HG03196 (cell line): ENCODE measurements at regions not wholly inside any gene's neighbourhood (a gene's known extent, or its start where the extent isn't known, plus 50 kb on each side); places are given as distances from the start of the nearest gene placed in this dataset.
"Not testable (repeated sequence)": the region's sequence is repeated elsewhere in the genome, so short reads cannot be mapped to it uniquely, and the experiment has no call there.

ENCODE experiments used
- ATAC-seq: cut with Tn5 transposase; IDR thresholded peaks from one replicate; pipeline ENCODE4 v1.9.1; 2021; ENCODE audit not compliant: unreplicated experiment

DNA sequence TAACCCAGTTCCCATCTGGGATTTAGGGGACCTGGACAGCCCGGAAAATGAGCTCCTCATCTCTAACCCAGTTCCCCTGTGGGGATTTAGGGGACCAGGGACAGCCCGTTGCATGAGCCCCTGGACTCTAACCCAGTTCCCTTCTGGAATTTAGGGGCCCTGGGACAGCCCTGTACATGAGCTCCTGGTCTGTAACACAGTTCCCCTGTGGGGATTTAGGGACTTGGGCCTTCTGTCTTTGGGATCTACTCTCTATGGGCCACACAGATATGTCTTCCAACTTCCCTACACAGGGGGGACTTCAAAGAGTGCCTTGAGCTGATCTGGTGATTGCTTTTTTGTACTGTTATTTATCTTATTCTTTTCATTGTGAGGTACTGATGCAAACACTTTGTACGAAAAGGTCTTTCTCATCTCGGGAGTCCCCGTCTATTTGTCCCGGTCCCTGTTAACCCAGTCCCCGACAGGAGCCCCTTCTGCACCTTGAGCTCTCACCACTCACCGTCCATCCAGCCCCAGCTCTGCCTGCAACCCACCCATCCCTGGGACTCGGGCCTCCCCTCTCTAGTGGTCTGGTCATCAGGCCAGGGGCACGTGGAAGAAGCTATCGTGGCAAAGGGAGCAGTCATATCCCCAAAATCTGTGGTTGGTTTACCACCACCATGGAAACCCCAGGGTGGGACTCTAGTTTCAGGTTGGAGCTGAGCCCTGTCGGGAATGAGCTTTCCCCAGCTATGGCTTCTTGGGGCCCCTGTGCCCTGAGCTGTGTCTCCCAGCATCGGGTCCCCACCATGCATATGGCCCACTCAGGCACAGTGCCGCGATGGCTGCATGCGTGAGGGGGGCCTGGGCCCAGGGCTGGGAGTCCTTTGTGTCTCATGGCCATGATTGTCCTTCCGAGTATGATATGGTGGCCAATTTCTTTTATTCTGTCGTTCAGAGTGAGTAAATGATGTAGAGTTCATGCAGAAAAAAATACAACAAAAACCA, 270.4 kb upstream of the PLCXD1 start:
- not testable (repeated sequence) for ATAC-seq

DNA sequence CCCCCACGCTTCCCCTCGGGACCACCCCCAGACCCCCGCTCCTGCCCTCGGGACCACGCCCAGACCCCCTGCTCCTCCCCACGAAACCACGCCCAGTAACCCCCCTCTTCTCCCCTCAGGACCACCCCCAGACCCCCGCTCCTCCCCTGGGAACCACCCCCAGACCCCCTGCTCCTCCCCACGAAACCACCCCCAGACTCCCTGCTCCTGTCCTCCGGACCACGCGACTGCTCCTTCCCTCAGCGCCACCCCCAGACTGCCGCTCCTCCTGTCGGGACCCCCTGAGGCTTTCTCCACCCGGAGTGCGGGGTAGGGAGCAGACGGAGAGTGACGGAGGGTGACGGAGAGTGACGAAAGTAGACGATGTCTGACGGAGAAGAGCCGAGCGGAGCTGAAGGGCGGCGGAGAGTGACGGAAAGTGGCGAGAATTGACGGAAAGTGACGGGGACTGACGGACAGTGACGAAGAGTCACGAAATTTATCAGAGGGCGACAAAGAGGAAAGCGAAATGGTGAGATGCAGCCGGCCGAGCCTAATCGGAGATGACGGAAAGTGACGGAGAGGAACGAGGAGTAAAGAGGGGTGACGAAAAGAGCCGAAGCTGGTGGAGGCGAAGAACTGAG, 267.2 kb upstream of the PLCXD1 start:
- ATAC-seq = not testable (repeated sequence)

DNA sequence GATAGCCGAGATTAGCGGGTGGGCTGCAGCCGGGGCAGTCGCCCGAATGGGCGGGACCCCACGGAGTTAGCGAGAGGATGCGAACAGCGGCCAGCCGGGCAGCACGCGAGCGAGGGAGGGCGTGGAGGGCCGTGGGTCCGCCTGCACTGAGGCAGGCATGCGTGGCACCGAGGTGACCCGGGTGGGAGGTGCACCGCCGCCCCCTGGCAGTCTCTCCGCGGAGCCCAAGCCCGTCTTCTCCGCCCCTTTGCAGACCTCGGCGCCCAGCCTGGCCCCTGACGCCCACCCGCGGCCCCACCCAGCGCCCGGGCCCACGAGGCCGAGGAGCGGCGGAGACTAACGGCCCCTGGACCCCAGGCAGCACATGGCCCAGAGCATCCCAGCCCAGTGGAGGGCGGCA, 266.7 kb upstream of the PLCXD1 start:
- ATAC-seq = not testable (repeated sequence)

- peak; percentile 67 for ATAC-seq
Measured at GRCh38 chrX:18768-19454, 262.3 kb upstream of the PLCXD1 start.

DNA sequence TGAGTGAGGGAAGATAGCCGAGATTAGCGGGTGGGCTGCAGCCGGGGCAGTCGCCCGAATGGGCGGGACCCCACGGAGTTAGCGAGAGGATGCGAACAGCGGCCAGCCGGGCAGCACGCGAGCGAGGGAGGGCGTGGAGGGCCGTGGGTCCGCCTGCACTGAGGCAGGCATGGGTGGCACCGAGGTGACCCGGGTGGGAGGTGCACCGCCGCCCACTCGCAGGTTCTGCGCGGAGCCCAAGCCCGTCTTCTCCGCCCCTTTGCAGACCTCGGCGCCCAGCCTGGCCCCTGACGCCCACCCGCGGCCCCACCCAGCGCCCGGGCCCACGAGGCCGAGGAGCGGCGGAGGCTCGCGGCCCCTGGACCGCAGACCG, 261.7 kb upstream of the PLCXD1 start:
- peak; percentile 32 for ATAC-seq

DNA sequence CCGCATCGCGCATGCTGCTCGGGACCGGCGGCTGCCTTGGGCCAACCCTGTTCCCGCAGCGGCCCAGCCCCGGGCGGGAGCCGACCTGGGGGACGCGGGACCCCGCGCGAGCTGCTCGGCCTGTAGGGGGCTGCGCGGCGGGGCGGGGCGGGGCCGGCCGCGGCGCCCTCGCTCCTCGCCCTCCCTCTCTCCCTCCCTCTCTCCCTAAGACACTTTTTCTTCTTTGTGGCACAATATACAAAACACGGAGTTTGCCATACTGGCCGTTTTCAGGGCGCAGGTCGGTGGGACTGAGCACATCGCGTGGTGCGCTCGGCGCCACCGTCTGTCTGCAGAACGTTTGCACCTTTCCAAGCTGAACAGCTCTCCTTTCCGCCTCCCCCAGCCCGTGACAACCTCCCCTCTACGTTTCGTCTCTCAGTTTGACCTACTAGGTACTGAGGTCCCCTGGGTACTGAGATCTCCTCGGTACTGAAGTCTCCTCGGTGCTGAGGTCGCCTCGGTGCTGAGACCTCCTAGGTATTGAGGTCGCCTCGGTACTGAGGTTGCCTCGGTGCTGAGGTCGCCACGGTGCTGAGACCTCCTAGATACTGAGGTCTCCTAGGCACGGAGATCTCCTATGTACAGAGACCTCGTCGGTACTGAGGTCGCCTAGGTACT, 261.1 kb upstream of the PLCXD1 start:
- ATAC-seq = peak; percentile 46

- not testable (repeated sequence) for ATAC-seq
Measured at GRCh38 chrX:24139-24538, 257.0 kb upstream of the PLCXD1 start.
